IMR-90 (cell line): ENCODE measurements at regions not wholly inside any gene's neighbourhood (a gene's known extent, or its start where the extent isn't known, plus 50 kb on each side); places are given as distances from the start of the nearest gene placed in this dataset.

Source experiments
- CEBPB ChIP-seq: IDR thresholded peaks from 2 replicates; pipeline ENCODE4 v1.6.1; 2012; ENCODE audit warnings: low read depth, low read length, improper control_type of control experiment
- CHD1 ChIP-seq: IDR thresholded peaks from 2 replicates; pipeline ENCODE4 v1.6.1; 2012; ENCODE audit warnings: low read depth, low read length, improper control_type of control experiment
- CTCF ChIP-seq: conservative IDR thresholded peaks from 2 replicates; pipeline ENCODE4 v1.5.1; 2012; ENCODE audit warnings: mild to moderate bottlenecking, low read depth, low read length, improper control_type of control experiment
- FOS ChIP-seq: fragments of 150-350 bp; IDR thresholded peaks from 2 replicates; pipeline ENCODE4 v1.6.1; 2016; ENCODE audit warnings: low read depth, low read length
- MAFK ChIP-seq: IDR thresholded peaks from 2 replicates; pipeline ENCODE4 v1.6.1; 2012; ENCODE audit warnings: low read depth, low read length, improper control_type of control experiment
- MAZ ChIP-seq: IDR thresholded peaks from 2 replicates; pipeline ENCODE4 v1.6.1; 2012; ENCODE audit warnings: low read depth, mild to moderate bottlenecking, low read length, improper control_type of control experiment, moderate library complexity, borderline replicate concordance
- MXI1 ChIP-seq: IDR thresholded peaks from 2 replicates; pipeline ENCODE4 v1.6.1; 2012; ENCODE audit warnings: low read depth, mild to moderate bottlenecking, low read length, moderate library complexity, borderline replicate concordance
- POLR2A ChIP-seq: IDR thresholded peaks from 2 replicates; pipeline ENCODE4 v1.6.1; 2012; ENCODE audit warnings: mild to moderate bottlenecking, low read depth, low read length
- RAD21 ChIP-seq: IDR thresholded peaks from 2 replicates; pipeline ENCODE4 v1.6.1; 2012; ENCODE audit warnings: low read length, improper control_type of control experiment
- RFX5 ChIP-seq: IDR thresholded peaks from 2 replicates; pipeline ENCODE4 v1.8.0; 2012; ENCODE audit warnings: low read depth, mild to moderate bottlenecking, low read length, moderate library complexity
- SMC3 ChIP-seq: fragments of 150-350 bp; IDR thresholded peaks from 2 replicates; pipeline ENCODE4 v1.6.1; 2016; ENCODE audit warnings: low read depth, mild to moderate bottlenecking, antibody characterized with exemption, low read length, moderate library complexity
- USF2 ChIP-seq: fragments of 150-350 bp; IDR thresholded peaks from 2 replicates; pipeline ENCODE4 v1.6.1; 2017; ENCODE audit warnings: mild to moderate bottlenecking, antibody characterized with exemption, low read length, low read depth

DNA sequence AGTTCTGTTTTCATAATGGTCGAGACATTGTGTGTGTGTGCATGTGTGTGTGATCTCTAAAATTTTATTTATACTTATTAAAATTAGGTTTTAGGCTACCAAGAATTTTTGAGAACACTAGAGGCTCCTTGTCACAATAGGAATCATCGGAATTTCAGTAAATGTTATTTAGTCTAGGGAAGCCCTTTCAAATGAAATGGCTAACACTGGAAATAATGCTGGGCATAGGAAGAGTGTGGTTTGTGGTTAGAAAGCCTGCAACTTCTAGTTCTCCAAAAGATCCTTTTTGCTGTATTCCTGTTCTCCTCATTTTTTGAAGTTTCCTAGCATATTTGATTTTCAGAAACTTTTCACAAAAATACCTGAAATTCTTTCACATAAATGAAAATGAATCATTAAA lies 92.5 kb upstream of the MBNL1 start:
- TF ChIP-seq CTCF (no peak), CHD1 (no peak), POLR2A (no peak), SMC3 (no peak), RFX5 (no peak), USF2 (no peak), MXI1 (no peak), CEBPB (no peak), FOS (no peak), MAZ (no peak), MAFK (no peak), RAD21 (no peak)
